K562 (cell line): ENCODE measurements at regions not wholly inside any gene's neighbourhood (a gene's known extent, or its start where the extent isn't known, plus 50 kb on each side); places are given as distances from the start of the nearest gene placed in this dataset.

Experiments
- ARID3A ChIP-seq: IDR thresholded peaks from 2 replicates; pipeline ENCODE4 v1.6.1; 2012; ENCODE audit warnings: low read depth, low read length, improper control_type of control experiment, borderline replicate concordance
- CTBP1 ChIP-seq: fragments of 450-650 bp; IDR thresholded peaks from 2 replicates; pipeline ENCODE4 v1.6.1; 2016; ENCODE audit warnings: borderline replicate concordance
- DPF2 ChIP-seq: fragments of 450-650 bp; IDR thresholded peaks from 2 replicates; pipeline ENCODE4 v1.6.1; 2016
- E2F6 ChIP-seq, 2 experiments: IDR thresholded peaks; 2 replicates each; pipeline ENCODE4 v1.6.1; 2011; ENCODE audit warnings: borderline replicate concordance in 1 of 2, control low read depth in 1 of 2, low read depth in 1 of 2, low read length in 1 of 2, mild to moderate bottlenecking in 1 of 2, mixed read lengths in 1 of 2, moderate library complexity in 1 of 2; ENCODE audit not compliant: insufficient read depth in 1 of 2, insufficient read length in 1 of 2, poor library complexity in 1 of 2, severe bottlenecking in 1 of 2; ENCODE audit errors: extremely low read depth in 1 of 2
- ELK1 ChIP-seq: sonication (generic); formaldehyde crosslinking; IDR thresholded peaks from 2 replicates; pipeline ENCODE4 v1.8.1; 2022; ENCODE audit warnings: missing genetic modification reagents
- ESRRA ChIP-seq: fragments of 450-650 bp; IDR thresholded peaks from 2 replicates; pipeline ENCODE4 v1.6.1; 2014; ENCODE audit warnings: low read depth, mild to moderate bottlenecking, moderate library complexity, borderline replicate concordance
- EZH2 ChIP-seq: IDR thresholded peaks from 2 replicates; pipeline ENCODE4 v1.6.1; 2012; ENCODE audit warnings: low read depth, mild to moderate bottlenecking, inconsistent platforms, low read length, borderline replicate concordance
- FOXJ2 ChIP-seq: fragments of 200-800 bp; sonication (Bioruptor generic); IDR thresholded peaks from 2 replicates; pipeline ENCODE4 v1.6.1; 2016; ENCODE audit warnings: missing genetic modification characterization, missing compliant biosample characterization
- HDAC2 ChIP-seq: fragments of 450-650 bp; IDR thresholded peaks from 2 replicates; pipeline ENCODE4 v1.6.1; 2016; ENCODE audit warnings: mild to moderate bottlenecking
- HES1 ChIP-seq: fragments of 450-650 bp; IDR thresholded peaks from 2 replicates; pipeline ENCODE4 v1.6.1; 2016; ENCODE audit warnings: low read depth, mild to moderate bottlenecking, moderate library complexity
- MECOM ChIP-seq: fragments of 250-450 bp; sonication (Bioruptor Pico); IDR thresholded peaks from 2 replicates; pipeline ENCODE4 v1.8.0; 2022; ENCODE audit warnings: inconsistent platforms
- MEF2A ChIP-seq: IDR thresholded peaks from 2 replicates; pipeline ENCODE4 v1.6.1; 2011; ENCODE audit warnings: low read depth, mild to moderate bottlenecking, low read length, moderate library complexity; ENCODE audit not compliant: control insufficient read depth
- NFRKB ChIP-seq: fragments of 450-650 bp; IDR thresholded peaks from 2 replicates; pipeline ENCODE4 v1.6.1; 2016; ENCODE audit warnings: low read depth
- NONO ChIP-seq, 2 experiments: fragments of 200-400 bp in 1 of 2; fragments of 450-650 bp in 1 of 2; formaldehyde crosslinking in 1 of 2; IDR thresholded peaks; 2 replicates each; pipeline ENCODE4 v1.6.1; 2017; ENCODE audit warnings: low read depth in 2 of 2, mild to moderate bottlenecking in 2 of 2, moderate library complexity in 2 of 2, low read length in 1 of 2
- SAFB2 ChIP-seq: fragments of 200-400 bp; formaldehyde crosslinking; IDR thresholded peaks from 2 replicates; pipeline ENCODE4 v1.6.1; 2018; ENCODE audit warnings: borderline replicate concordance, low read length, low read depth, moderate library complexity; ENCODE audit not compliant: severe bottlenecking
- SOX6 ChIP-seq: fragments of 450-650 bp; IDR thresholded peaks from 2 replicates; pipeline ENCODE4 v1.6.1; 2014; ENCODE audit warnings: mild to moderate bottlenecking
- TRIM24 ChIP-seq, 2 experiments: fragments of 450-650 bp; IDR thresholded peaks; 2 replicates each; pipeline ENCODE4 v1.6.1; 2016
- UBTF ChIP-seq, 2 experiments: IDR thresholded peaks; 2 replicates each; pipeline ENCODE4 v1.6.1; 2012; ENCODE audit warnings: improper control_type of control experiment in 2 of 2, low read depth in 2 of 2, low read length in 2 of 2, borderline replicate concordance in 1 of 2
- ZKSCAN1 ChIP-seq: fragments of 150-350 bp; IDR thresholded peaks from 2 replicates; pipeline ENCODE4 v1.6.1; 2016; ENCODE audit warnings: low read depth, low read length
- ZKSCAN8 ChIP-seq: fragments of 200-800 bp; sonication (Bioruptor generic); IDR thresholded peaks from 2 replicates; pipeline ENCODE4 v1.6.1; 2016; ENCODE audit warnings: missing genetic modification characterization, missing compliant biosample characterization
- ZZZ3 ChIP-seq: fragments of 450-650 bp; IDR thresholded peaks from 2 replicates; pipeline ENCODE4 v1.6.1; 2016; ENCODE audit warnings: antibody characterized with exemption, mild to moderate bottlenecking, moderate library complexity

GRCh38 chr2:12514631-12515437 is 201.9 kb upstream of the TRIB2 start (continued):
- no peak for TF ChIP-seq ZZZ3
- TF ChIP-seq MECOM: peak; percentile 47; the same call in 1 of the 2 replicates
- TF ChIP-seq HES1: no peak
- TF ChIP-seq ZKSCAN8 (CRISPR knock-in tag): no peak
- 0 out of 2 replicates have a peak, but pooled peaks have one; percentile 53 for TF ChIP-seq CTBP1
- no peak for TF ChIP-seq SAFB2
- peak; percentile 16; the same call in 1 of the 2 replicates for TF ChIP-seq HDAC2
- no peak for TF ChIP-seq ELK1 (CRISPR knock-in tag)
- TF ChIP-seq ARID3A: no peak
- TF ChIP-seq SOX6: peak; percentile 71
- TF ChIP-seq ZKSCAN1: peak; percentile 97
- TF ChIP-seq FOXJ2 (tag): peak; percentile 70
- TF ChIP-seq UBTF (IDR thresholded peaks at IDR 0.05; ENCODE audit: borderline replicate concordance in 1 of 2, low read depth in 2 of 2, low read length in 2 of 2): no peak
- TF ChIP-seq NFRKB: no peak
- TF ChIP-seq ESRRA: peak; percentile 66; the same call in 1 of the 2 replicates
- no peak for TF ChIP-seq EZH2
- no peak for TF ChIP-seq NONO (IDR thresholded peaks at IDR 0.05; ENCODE audit: low read depth in 2 of 2, low read length in 1 of 2)
- peak in 1 of 2 experiments; percentile 22; a peak in 1 of 4 replicates for TF ChIP-seq TRIM24 (IDR thresholded peaks at IDR 0.05)
- peak; percentile 69 for TF ChIP-seq DPF2
- no peak for TF ChIP-seq E2F6 (IDR thresholded peaks at IDR 0.05; ENCODE audit: borderline replicate concordance in 1 of 2, extremely low read depth in 1 of 2, insufficient read depth in 1 of 2, insufficient read length in 1 of 2, low read depth in 1 of 2, low read length in 1 of 2, poor library complexity in 1 of 2, severe bottlenecking in 1 of 2)
- no peak for TF ChIP-seq MEF2A
